Lung (tissue), 11 donors: ENCODE measurements at regions not wholly inside any gene's neighbourhood (a gene's known extent, or its start where the extent isn't known, plus 50 kb on each side); places are given as distances from the start of the nearest gene placed in this dataset.
"Not testable (repeated sequence)": the region's sequence is repeated elsewhere in the genome, so short reads cannot be mapped to it uniquely, and the experiment has no call there.

Experiments used
- ATAC-seq: fragments of 200-7000 bp; cut with Tn5 transposase; one replicate; pipeline ENCODE4 v1.9.1; 2020; ENCODE audit warnings: moderate number of reproducible peaks; ENCODE audit not compliant: insufficient read depth, low FRiP score
- DNase-seq, 3 donors: peaks; one replicate each; pipeline ENCODE4 v3.0.0-alpha.2; 2013 to 2017
- H3K27ac ChIP-seq, 2 donors: one replicate each; pipeline ENCODE4 v1.5.1; 2013; ENCODE audit warnings: mild to moderate bottlenecking in 2 of 2, moderate library complexity in 2 of 2, control low read depth in 1 of 2, inconsistent platforms in 1 of 2, low read depth in 1 of 2, low read length in 1 of 2
- H3K27me3 ChIP-seq, 3 donors: one replicate each; pipeline ENCODE4 v1.5.1; 2013; ENCODE audit warnings: low read length in 2 of 3; ENCODE audit not compliant: control insufficient read depth in 3 of 3, insufficient read depth in 3 of 3
- H3K36me3 ChIP-seq, 4 donors: one replicate each; pipeline ENCODE4 v1.5.1; 2013; ENCODE audit warnings: low read length in 4 of 4, mild to moderate bottlenecking in 1 of 4, moderate library complexity in 1 of 4; ENCODE audit not compliant: control insufficient read depth in 4 of 4, insufficient read depth in 4 of 4
- H3K4me1 ChIP-seq, 5 donors: one replicate each; pipeline ENCODE4 v1.5.1; 2013; ENCODE audit warnings: low read length in 5 of 5, mild to moderate bottlenecking in 2 of 5, moderate library complexity in 1 of 5; ENCODE audit not compliant: control insufficient read depth in 5 of 5, insufficient read depth in 5 of 5
- H3K4me3 ChIP-seq: one replicate; pipeline ENCODE4 v1.5.1; 2013; ENCODE audit warnings: mild to moderate bottlenecking, control low read depth, moderate library complexity
- H3K9ac ChIP-seq, 2 donors: one replicate each; pipeline ENCODE4 v1.5.1; 2013; ENCODE audit warnings: low read length in 2 of 2, control low read depth in 1 of 2; ENCODE audit not compliant: insufficient read depth in 1 of 2
- H3K9me3 ChIP-seq, 4 donors: one replicate each; pipeline ENCODE4 v1.5.1; 2013; ENCODE audit warnings: low read length in 3 of 4, mild to moderate bottlenecking in 1 of 4, moderate library complexity in 1 of 4; ENCODE audit not compliant: control insufficient read depth in 4 of 4, insufficient read depth in 3 of 4
- WGBS, 2 donors: extraction: QIAGEN DNeasy Blood & Tissue Kit; methylation state at CpG; one replicate each; pipeline ENCODE4 v1.1.7; 2013; 5-methylcytosine and 5-hydroxymethylcytosine counted together
- TF ChIP-seq, protein P1 (sequence below): IDR thresholded peaks from 2 replicates; pipeline ENCODE4 v1.5.1; 2012; ENCODE audit warnings: mild to moderate bottlenecking; ENCODE audit errors: control extremely low read depth, extremely low read depth
- donor health status: control.
- donor health status: control.
- donor health status: Bipolar disorder and iron deficiency.
- donor health status: healthy.
- donor health status: DM: yes; HTN: yes; CAD: no.

DNA sequence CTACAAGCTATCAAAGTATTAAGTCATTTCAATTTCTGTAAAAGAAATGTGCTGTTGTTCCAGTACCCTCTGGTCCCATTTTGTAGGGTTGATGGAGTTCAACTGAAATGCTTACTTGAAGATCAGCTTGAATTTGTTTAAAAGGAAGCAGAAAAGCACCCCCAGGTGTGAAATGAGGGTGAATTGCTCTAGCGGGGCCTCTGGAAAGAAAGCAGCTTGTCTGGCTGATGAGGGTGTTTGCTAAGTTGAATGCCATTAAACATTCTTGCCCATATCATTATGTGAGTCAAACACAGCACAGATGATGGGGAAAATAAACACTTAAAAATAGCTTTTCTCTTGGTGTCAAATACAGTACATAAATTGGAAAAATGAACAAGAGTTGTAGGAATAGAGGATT lies 280.3 kb downstream of the RAB38 start:
- H3K9ac ChIP-seq = no peak overlapping the region
- 51 to 72% methylated on average over 1 of the region's 1 CpG for WGBS, 2 donors
- TF ChIP-seq, protein P1, sequence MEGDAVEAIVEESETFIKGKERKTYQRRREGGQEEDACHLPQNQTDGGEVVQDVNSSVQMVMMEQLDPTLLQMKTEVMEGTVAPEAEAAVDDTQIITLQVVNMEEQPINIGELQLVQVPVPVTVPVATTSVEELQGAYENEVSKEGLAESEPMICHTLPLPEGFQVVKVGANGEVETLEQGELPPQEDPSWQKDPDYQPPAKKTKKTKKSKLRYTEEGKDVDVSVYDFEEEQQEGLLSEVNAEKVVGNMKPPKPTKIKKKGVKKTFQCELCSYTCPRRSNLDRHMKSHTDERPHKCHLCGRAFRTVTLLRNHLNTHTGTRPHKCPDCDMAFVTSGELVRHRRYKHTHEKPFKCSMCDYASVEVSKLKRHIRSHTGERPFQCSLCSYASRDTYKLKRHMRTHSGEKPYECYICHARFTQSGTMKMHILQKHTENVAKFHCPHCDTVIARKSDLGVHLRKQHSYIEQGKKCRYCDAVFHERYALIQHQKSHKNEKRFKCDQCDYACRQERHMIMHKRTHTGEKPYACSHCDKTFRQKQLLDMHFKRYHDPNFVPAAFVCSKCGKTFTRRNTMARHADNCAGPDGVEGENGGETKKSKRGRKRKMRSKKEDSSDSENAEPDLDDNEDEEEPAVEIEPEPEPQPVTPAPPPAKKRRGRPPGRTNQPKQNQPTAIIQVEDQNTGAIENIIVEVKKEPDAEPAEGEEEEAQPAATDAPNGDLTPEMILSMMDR = no peak
- peak in 2 of 3 donors; percentile 51 to 55 for DNase-seq
- peaks cover 0 to 15% (median 0%) of the 10 kb centered on the region in 5 donors for H3K4me1 ChIP-seq
- no peak for ATAC-seq
- H3K27ac ChIP-seq = no peak overlapping the region
- no peaks in the 10 kb centered on the region for H3K9me3 ChIP-seq
- no peaks in the 10 kb centered on the region for H3K36me3 ChIP-seq
- no peak overlapping the region for H3K4me3 ChIP-seq
- no peaks in the 10 kb centered on the region for H3K27me3 ChIP-seq

DNA sequence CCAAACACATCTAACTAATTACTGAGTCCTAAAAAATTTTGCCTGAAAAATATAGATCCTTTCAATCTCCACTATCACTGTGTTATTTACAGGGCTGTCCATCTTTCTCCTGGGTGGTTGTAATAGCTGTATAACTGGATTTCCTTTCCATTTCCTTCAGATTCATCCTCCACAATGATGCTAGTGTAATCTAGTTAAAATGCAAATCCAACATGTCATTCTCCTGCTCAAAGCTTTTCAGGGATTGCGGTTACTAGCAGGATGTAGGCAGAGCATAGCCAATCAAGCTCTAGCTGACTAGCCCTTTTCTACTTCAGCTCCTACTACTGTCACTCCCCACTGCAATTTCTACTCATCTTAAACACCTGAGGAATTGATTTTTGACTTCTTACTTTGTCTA lies 283.0 kb downstream of the RAB38 start:
- Histone ChIP-seq H3K4me3 (no peak overlapping the region), H3K4me1 (peaks cover 0 to 15% (median 0%) of the 10 kb centered on the region in 5 donors), H3K9ac (no peak overlapping the region), H3K9me3 (no peaks in the 10 kb centered on the region), H3K27ac (no peak overlapping the region), H3K27me3 (no peaks in the 10 kb centered on the region), H3K36me3 (no peaks in the 10 kb centered on the region)
- WGBS, 2 donors = 94 to 97% methylated on average over 1 of the region's 1 CpG
- TF ChIP-seq, protein P1 = no peak
- ATAC-seq (no peak), DNase-seq (no peak)

DNA sequence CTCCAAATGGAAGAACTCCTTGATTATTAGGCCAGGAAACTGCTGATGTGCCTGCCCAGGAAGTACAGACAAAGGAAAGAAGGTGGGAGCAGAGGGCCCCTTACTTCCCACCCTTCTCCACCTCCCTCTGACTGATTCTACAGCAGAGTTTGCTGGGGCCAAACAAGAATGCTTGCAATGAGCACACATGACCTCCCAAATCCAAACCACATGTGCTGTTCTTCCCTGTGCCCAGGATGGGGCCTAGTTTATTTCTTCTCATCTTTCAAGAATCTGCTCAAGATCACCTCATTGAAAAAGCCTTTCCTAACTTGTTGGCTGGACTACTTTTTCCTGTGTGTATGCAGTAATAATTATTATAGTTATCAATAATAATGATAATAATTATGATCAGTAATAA lies 286.1 kb downstream of the RAB38 start:
- Histone ChIP-seq H3K4me1 (peaks cover 0 to 3% (median 0%) of the 10 kb centered on the region in 5 donors), H3K27ac (no peak overlapping the region), H3K9me3 (no peaks in the 10 kb centered on the region), H3K36me3 (no peaks in the 10 kb centered on the region), H3K9ac (no peak overlapping the region), H3K4me3 (no peak overlapping the region), H3K27me3 (no peaks in the 10 kb centered on the region)
- ATAC-seq (no peak), DNase-seq (no peak)
- TF ChIP-seq, protein P1 = no peak

DNA sequence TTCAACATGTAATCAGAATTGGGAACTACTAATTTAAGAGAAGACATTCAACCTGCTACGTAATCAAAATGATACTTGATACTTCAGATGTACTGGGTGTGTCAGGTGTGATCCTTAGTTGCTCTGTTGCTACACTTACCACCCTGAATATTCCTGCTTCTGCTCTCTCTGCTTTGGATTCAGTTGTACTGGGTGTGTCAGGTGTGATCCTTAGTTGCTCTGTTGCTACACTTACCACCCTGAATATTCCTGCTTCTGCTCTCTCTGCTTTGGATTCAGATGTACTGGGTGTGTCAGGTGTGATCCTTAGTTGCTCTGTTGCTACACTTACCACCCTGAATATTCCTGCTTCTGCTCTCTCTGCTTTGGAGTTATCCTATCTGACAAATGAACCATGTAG lies 290.2 kb downstream of the RAB38 start:
- not testable (repeated sequence) for H3K9me3 ChIP-seq, H3K27ac ChIP-seq, DNase-seq, ATAC-seq, H3K4me3 ChIP-seq, H3K36me3 ChIP-seq, H3K27me3 ChIP-seq, H3K9ac ChIP-seq, H3K4me1 ChIP-seq
- whole genome bisulfite sequencing, 2 donors = 95 to 97% methylated on average over 1 of the region's 1 CpG
